Muscle layer of duodenum (tissue), 2 donors: ENCODE measurements at regions not wholly inside any gene's neighbourhood (a gene's known extent, or its start where the extent isn't known, plus 50 kb on each side); places are given as distances from the start of the nearest gene placed in this dataset.

Experiments
- H3K27ac ChIP-seq: one replicate; pipeline ENCODE4 v1.7.0; 2013; ENCODE audit warnings: mild to moderate bottlenecking, low read length
- H3K27me3 ChIP-seq: one replicate; pipeline ENCODE4 v1.7.0; 2013; ENCODE audit warnings: low read depth, mild to moderate bottlenecking, control low read depth, low read length
- H3K36me3 ChIP-seq, 2 donors: one replicate each; pipeline ENCODE4 v1.7.0; 2013; ENCODE audit warnings: low read length in 2 of 2, control low read depth in 1 of 2, mild to moderate bottlenecking in 1 of 2; ENCODE audit not compliant: insufficient read depth in 2 of 2, control insufficient read depth in 1 of 2
- H3K4me1 ChIP-seq, 2 donors: one replicate each; pipeline ENCODE4 v1.7.0; 2013; ENCODE audit warnings: low read length in 2 of 2, mild to moderate bottlenecking in 2 of 2, control low read depth in 1 of 2, moderate library complexity in 1 of 2; ENCODE audit not compliant: insufficient read depth in 2 of 2, control insufficient read depth in 1 of 2
- H3K4me3 ChIP-seq, 2 donors: one replicate each; pipeline ENCODE4 v1.7.0; 2013; ENCODE audit warnings: low read length in 2 of 2, low read depth in 1 of 2, mild to moderate bottlenecking in 1 of 2
- H3K9me3 ChIP-seq, 2 donors: one replicate each; pipeline ENCODE4 v1.7.0; 2013; ENCODE audit warnings: low read length in 2 of 2, control low read depth in 1 of 2, mild to moderate bottlenecking in 1 of 2; ENCODE audit not compliant: control insufficient read depth in 1 of 2
- donor health status: healthy.

DNA sequence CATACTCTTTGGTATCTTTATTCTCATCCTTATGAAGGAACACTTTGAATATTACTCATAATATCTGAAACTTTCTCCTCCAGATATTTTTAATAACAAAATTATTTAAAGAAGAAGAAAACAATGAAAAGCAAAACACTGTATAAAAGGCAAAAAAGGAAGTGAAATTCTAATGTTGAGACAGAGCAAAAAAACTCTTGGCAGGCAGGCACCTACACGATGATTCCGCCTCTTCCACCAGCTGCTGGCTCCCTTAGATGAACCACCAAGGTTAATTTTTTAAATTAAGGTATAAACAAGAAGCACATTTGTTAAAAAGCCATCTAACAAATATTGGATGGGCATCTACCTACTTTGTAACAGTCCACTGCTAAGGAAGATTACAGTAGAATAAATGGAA lies 434.7 kb downstream of the EPHA4 start:
- H3K36me3 ChIP-seq, result no peaks in the 10 kb centered on the region
- no peak overlapping the region for H3K27ac ChIP-seq
- no peaks in the 10 kb centered on the region for H3K27me3 ChIP-seq
- no peaks in the 10 kb centered on the region for H3K9me3 ChIP-seq
- H3K4me1 ChIP-seq, result no peaks in the 10 kb centered on the region
- no peak overlapping the region for H3K4me3 ChIP-seq

DNA sequence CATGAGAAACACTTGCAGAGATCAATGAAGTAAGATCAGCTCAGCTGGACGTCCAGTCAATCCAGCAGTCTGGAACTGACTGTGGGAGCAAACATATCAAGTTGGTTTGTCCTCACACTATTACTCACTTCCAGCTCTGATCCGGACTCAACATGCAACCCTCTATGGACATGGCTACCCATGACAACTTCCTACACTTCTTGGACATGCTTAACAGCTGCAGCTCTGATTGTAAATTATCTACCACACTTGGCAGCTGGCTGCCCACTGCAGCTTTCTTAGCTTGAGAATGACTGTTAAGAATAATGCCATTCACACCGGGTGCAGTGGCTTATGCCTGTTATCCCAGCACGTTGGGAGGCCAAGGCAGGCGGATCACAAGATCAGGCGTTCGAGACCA lies 429.8 kb downstream of the EPHA4 start:
- H3K4me3 ChIP-seq, result no peak overlapping the region
- H3K27me3 ChIP-seq, result no peaks in the 10 kb centered on the region

DNA sequence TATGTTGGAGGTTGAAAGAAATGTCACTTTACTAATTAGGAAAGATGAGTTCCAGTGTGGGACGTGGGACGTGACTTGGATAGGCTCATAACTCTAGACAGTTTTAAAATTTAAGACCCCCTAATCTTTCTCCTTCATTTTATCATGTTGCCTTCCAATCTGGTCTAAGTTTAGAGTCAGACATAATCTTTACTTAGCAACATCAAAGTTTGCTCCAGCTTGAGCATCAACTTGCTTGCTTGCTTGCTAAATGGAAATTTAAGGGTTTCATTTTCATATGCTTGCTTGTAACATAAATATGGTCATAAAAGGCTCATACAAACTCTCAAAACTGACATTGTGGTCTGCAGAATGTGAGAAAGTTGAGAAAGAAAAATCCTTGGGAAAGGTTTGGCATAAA lies 428.9 kb downstream of the EPHA4 start:
- H3K9me3 ChIP-seq, result peaks cover 0 to 3% of the 10 kb centered on the region in 2 donors
- no peaks in the 10 kb centered on the region for H3K36me3 ChIP-seq
- H3K27ac ChIP-seq, result no peak overlapping the region
- H3K27me3 ChIP-seq, result no peaks in the 10 kb centered on the region
- no peaks in the 10 kb centered on the region for H3K4me1 ChIP-seq
- H3K4me3 ChIP-seq, result no peak overlapping the region

More for the DNA sequence above, 429.8 kb downstream of the EPHA4 start:
- Histone ChIP-seq H3K9me3 (peaks cover 0 to 3% of the 10 kb centered on the region in 2 donors), H3K27ac (no peak overlapping the region), H3K36me3 (no peaks in the 10 kb centered on the region), H3K4me1 (no peaks in the 10 kb centered on the region)

DNA sequence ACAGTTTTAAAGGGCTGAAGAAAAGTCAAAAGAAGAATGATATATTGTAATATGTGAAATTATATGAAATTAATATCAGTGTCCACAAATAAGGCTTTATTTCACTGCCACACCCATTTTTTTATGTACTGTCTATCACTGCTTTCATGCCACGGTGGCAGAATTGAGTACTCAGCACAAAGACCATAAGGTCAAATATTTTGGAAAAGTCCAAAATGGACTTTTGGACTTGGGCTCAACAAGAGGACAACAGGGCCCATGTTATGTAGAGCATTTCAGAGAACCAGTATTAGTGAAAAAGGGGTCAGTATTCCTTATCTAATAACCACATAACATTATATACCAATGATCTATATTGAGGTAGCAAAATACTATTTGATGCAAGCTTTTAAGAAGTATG lies 427.2 kb downstream of the EPHA4 start:
- no peak overlapping the region for H3K27ac ChIP-seq
- H3K36me3 ChIP-seq, result no peaks in the 10 kb centered on the region
- no peaks in the 10 kb centered on the region for H3K4me1 ChIP-seq
- peaks cover 0 to 3% of the 10 kb centered on the region in 2 donors for H3K9me3 ChIP-seq
- H3K27me3 ChIP-seq, result no peaks in the 10 kb centered on the region
- no peak overlapping the region for H3K4me3 ChIP-seq

DNA sequence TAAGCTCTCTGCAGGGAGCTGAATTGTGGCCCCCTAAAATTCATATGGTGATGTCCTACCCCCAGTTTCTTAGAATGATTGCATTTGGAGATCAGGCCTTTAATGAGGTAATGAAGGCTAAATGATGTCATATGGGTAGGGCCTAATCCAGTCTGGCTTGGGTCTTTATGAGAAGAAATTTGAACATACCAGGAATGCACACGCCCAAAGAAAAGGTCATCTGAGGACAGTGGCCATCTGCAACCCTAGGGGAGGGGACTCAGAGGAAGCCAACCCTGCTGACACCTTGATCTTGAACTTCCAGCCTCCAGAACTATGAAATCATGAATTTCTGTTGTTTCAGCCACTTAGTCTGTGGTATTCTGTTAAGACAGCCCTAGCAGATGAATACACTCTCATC lies 426.7 kb downstream of the EPHA4 start:
- Histone ChIP-seq H3K4me1 (no peaks in the 10 kb centered on the region), H3K27me3 (no peaks in the 10 kb centered on the region), H3K4me3 (no peak overlapping the region), H3K9me3 (peaks cover 0 to 3% of the 10 kb centered on the region in 2 donors), H3K27ac (no peak overlapping the region), H3K36me3 (no peaks in the 10 kb centered on the region)

DNA sequence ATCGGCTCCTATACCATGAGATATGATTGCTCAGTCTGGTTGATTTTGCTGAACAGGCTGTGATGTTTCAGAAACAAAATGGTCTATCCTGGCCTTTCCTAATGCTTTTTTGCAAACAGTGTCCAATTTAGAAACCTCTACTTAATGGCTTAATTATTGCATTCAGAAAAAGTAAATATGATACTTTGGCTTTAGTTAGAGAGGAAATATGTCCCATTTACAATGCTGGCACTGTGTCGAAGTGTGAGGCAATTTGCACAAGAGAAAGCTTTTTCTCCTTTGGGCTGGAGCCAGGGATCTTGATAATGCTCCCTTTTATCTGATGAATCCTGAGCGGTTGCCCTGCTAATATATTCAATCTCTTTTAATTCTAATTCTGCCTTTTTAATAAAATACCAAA lies 418.9 kb downstream of the EPHA4 start:
- no peaks in the 10 kb centered on the region for H3K9me3 ChIP-seq
- H3K4me3 ChIP-seq, result no peak overlapping the region
- H3K27me3 ChIP-seq, result no peaks in the 10 kb centered on the region
- H3K27ac ChIP-seq, result no peak overlapping the region
- no peaks in the 10 kb centered on the region for H3K36me3 ChIP-seq
- H3K4me1 ChIP-seq, result no peaks in the 10 kb centered on the region

DNA sequence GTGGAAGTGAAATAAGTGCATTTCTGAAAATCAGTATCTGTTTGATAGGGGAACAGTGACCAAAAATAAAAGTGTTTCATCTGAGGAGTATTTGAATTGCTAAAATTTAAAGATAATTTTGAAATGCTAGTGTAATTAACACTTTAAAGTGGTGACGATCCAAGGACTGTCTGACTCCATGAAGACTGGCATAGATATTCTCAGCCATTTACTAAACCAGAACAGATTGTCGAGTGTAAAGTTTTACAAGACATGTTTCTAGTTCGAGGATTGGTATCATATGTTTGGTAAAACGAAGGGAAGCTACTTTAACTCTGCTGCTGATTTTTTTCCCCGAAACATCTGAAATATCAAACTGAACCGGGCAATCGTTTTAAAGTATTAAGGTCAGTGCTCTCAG lies 417.9 kb downstream of the EPHA4 start:
- Histone ChIP-seq H3K4me1 (no peaks in the 10 kb centered on the region), H3K9me3 (no peaks in the 10 kb centered on the region), H3K27me3 (no peaks in the 10 kb centered on the region), H3K4me3 (no peak overlapping the region), H3K36me3 (no peaks in the 10 kb centered on the region), H3K27ac (no peak overlapping the region)

DNA sequence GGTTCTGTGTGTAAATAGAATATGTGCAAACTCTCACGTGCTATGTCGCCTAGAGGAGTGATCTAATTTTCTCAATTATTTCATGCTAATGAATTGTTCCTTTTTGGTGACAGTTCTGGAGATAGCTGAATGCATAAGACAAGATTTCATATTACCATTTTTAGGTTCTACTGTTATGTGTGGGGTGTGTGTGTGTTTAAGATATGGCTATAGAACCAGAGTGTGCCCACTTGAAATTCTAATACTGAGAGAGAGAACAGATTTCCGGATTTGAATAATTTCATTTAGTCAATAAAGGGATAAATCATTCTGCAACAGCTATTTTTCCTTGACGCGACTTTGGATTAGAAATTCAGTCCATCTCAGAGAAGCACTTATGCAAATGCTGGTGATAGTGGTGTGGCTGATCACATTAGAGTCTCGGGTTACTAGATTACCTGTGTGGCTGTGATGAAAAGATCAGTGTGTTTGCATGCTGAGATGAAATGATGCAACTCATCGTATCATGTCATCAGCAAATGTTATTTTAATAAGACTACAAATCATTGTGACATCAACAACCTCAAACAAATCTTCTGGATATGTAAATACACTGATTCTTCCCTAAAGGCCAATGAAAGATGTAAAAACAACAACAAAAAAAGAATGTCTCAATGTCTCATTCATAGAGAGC lies 415.9 kb downstream of the EPHA4 start:
- H3K4me3 ChIP-seq, result no peak overlapping the region
- no peaks in the 10 kb centered on the region for H3K9me3 ChIP-seq
- H3K27ac ChIP-seq, result no peak overlapping the region
- no peaks in the 10 kb centered on the region for H3K36me3 ChIP-seq
- H3K4me1 ChIP-seq, result no peaks in the 10 kb centered on the region
- H3K27me3 ChIP-seq, result no peaks in the 10 kb centered on the region

DNA sequence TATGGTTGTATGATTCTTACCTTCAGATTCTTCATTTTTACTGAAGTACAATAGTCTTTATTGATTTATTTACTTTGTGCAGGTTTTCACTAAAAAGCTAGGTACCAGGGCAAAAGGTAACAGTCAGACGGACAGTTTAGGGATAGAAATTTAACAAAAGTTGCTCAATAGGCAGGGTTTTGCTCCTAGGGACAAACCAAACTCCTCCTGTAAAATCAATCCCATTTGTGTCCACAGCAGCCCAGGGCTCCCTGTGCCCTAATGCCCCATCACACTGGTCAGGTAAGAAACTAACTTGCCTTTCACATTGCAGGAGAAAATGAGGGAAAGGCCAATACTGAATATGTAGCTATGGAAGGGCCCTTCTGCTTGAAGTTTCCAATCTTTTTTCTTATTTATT lies 410.9 kb downstream of the EPHA4 start:
- Histone ChIP-seq H3K9me3 (no peaks in the 10 kb centered on the region), H3K4me1 (no peaks in the 10 kb centered on the region), H3K27ac (no peak overlapping the region), H3K4me3 (no peak overlapping the region), H3K27me3 (no peaks in the 10 kb centered on the region), H3K36me3 (no peaks in the 10 kb centered on the region)

DNA sequence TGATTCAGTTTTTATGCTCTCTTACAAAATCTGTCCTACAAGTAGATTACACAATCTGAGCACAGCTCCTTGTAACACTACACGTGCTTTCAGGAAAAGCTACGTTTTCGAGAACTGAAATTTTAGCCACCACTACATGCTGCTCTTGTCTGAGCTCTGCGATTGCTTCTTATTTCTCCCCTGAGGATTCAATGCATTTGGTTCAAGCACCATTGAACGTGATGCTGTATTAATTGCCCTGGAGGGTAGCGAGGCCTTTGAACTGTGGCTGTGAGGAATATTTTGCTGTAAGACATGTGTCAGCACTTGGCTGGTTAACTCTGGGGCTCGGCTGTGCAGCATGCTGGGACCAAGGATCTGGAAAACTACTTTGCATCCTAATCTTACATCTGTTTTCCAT lies 405.8 kb downstream of the EPHA4 start:
- Histone ChIP-seq H3K27ac (no peak overlapping the region), H3K4me3 (no peak overlapping the region), H3K36me3 (no peaks in the 10 kb centered on the region), H3K27me3 (no peaks in the 10 kb centered on the region), H3K4me1 (no peaks in the 10 kb centered on the region), H3K9me3 (no peaks in the 10 kb centered on the region)

DNA sequence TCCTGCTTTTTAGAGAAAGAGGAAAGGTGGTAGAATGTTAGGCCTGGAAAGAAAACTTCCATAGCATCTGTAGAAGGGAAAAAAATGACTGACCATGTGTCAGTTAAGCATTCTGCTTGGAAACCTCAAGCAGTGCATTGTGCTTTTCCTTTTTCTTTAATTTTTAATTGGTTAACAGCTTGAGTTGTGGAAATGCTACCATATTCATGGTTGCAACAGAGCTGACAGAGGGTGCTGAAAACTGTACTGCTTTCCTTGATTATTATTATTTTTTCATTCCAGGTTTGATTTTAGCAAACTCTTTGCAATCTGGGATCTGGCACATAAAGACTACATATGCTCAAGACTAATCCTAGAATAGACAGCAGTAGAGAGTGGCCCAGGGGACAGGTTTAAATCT lies 404.5 kb downstream of the EPHA4 start:
- Histone ChIP-seq H3K27ac (no peak overlapping the region), H3K4me3 (no peak overlapping the region), H3K27me3 (no peaks in the 10 kb centered on the region), H3K9me3 (no peaks in the 10 kb centered on the region), H3K4me1 (no peaks in the 10 kb centered on the region), H3K36me3 (no peaks in the 10 kb centered on the region)

DNA sequence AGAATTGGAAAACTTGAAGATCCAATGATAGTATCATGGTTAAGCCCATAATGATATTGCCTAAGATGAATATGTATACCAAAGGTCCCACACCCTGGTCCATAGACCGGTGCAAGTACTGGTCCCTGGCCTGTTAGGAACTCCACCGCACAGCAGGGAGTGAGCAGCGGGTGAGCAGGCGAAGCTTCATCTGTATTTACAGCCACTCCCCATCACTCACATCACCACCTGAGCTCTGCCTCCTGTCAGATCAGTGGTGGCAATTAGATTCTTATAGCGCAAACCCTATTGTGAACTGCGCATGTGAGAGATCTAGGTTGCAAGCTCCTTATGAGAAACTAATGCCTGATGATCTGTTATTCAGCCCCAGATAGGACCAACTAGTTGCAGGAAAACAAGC lies 402.4 kb downstream of the EPHA4 start:
- Histone ChIP-seq H3K9me3 (no peaks in the 10 kb centered on the region), H3K27ac (no peak overlapping the region), H3K27me3 (no peaks in the 10 kb centered on the region), H3K36me3 (no peaks in the 10 kb centered on the region), H3K4me1 (no peaks in the 10 kb centered on the region), H3K4me3 (no peak overlapping the region)
